WERI-Rb-1 (cell line): ENCODE measurements at regions not wholly inside any gene's neighbourhood (a gene's known extent, or its start where the extent isn't known, plus 50 kb on each side); places are given as distances from the start of the nearest gene placed in this dataset.

Experiments
- DNase-seq: peaks from one replicate; pipeline ENCODE4 v3.0.0-alpha.2; 2020
- H3K27ac ChIP-seq: fragments of 250-450 bp; sonication (Bioruptor Pico); 2 replicates; pipeline ENCODE4 v1.5.1; 2020; ENCODE audit warnings: mild to moderate bottlenecking, moderate library complexity
- H3K27me3 ChIP-seq: fragments of 250-450 bp; sonication (Bioruptor Pico); 2 replicates; pipeline ENCODE4 v1.5.1; 2021; ENCODE audit warnings: mild to moderate bottlenecking, low read depth, moderate library complexity; ENCODE audit not compliant: insufficient read depth, severe bottlenecking
- H3K36me3 ChIP-seq: fragments of 250-450 bp; sonication (Bioruptor Pico); 2 replicates; pipeline ENCODE4 v1.5.1; 2020; ENCODE audit warnings: mild to moderate bottlenecking, moderate library complexity
- H3K4me3 ChIP-seq: 2 replicates; pipeline ENCODE4 v1.5.1; 2011; ENCODE audit warnings: low read depth, mild to moderate bottlenecking, control low read depth, low read length
- H3K9me3 ChIP-seq: fragments of 250-450 bp; sonication (Bioruptor Pico); 2 replicates; pipeline ENCODE4 v1.5.1; 2021; ENCODE audit warnings: mild to moderate bottlenecking, moderate library complexity; ENCODE audit not compliant: severe bottlenecking
- TF ChIP-seq, protein P1 (sequence below): IDR thresholded peaks from 2 replicates; pipeline ENCODE4 v1.5.1; 2011; ENCODE audit warnings: low read depth, mild to moderate bottlenecking, control low read depth, inconsistent platforms, low read length

DNA sequence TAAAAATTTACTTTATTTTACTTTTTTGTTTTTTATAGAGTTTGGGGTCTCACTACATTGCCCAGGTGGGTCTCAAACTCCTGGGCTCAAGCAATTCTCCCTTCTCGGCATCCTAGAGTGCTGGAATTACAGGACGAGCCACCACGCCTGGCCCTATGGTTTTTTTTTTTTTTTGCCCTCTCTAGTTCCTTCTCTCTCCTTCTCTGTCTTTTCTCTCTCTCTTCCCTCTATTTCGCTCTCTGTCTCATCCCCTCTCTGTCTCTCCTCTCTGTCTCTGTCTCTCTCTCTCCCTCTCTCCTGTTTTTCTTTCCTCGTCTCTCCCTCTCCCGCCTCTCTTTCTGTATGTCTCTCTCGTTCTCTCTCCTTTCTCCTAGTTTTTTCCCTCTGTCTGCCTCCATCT is 202.6 kb upstream of the LHX5 start:
- no peak for DNase-seq
- Histone ChIP-seq H3K27me3 (no peaks in the 10 kb centered on the region), H3K27ac (peak overlapping the region; percentile 72), H3K36me3 (no peaks in the 10 kb centered on the region), H3K4me3 (no peak overlapping the region), H3K9me3 (no peaks in the 10 kb centered on the region)
- TF ChIP-seq, protein P1, sequence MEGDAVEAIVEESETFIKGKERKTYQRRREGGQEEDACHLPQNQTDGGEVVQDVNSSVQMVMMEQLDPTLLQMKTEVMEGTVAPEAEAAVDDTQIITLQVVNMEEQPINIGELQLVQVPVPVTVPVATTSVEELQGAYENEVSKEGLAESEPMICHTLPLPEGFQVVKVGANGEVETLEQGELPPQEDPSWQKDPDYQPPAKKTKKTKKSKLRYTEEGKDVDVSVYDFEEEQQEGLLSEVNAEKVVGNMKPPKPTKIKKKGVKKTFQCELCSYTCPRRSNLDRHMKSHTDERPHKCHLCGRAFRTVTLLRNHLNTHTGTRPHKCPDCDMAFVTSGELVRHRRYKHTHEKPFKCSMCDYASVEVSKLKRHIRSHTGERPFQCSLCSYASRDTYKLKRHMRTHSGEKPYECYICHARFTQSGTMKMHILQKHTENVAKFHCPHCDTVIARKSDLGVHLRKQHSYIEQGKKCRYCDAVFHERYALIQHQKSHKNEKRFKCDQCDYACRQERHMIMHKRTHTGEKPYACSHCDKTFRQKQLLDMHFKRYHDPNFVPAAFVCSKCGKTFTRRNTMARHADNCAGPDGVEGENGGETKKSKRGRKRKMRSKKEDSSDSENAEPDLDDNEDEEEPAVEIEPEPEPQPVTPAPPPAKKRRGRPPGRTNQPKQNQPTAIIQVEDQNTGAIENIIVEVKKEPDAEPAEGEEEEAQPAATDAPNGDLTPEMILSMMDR, result no peak

DNA sequence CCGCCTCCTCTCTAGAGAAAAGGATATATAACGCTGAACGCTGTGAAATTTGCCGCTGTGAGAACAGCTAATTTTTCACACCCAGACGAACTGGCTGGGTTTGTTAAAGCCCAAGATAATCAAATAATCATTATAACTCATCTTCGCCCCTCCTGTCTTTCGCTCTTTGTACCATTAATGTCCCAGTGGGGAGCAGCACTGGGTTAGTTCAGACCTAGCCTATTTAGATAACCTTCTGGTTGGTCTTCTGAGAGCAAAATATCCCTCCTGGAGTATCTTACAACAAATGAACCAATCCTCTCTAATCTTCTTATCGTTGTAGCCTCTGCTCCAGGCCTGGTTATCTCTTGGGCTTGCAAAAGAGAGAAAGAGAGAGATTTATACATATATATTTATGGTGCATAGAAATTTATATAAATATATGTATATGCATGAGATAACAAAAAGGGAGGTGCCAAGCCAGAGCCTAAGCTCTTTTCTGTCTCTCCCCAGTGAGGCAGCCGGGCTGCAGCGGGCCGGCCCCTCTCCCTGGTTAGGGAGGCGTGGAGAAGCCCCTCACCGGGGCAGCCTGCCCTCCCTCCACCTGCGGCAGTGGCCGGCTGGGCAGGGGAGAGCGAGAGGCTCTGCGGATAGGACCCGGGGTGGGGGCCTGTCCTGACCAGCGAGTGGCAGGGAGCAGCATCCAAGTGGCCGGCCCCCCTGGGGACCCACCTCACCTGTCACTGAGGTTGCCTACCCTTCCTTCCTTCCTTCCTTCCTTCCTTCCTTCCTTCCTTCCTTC is 202.0 kb upstream of the LHX5 start:
- TF ChIP-seq, protein P1, result no peak
- no peaks in the 10 kb centered on the region for H3K36me3 ChIP-seq
- DNase-seq, result peak; percentile 40

DNA sequence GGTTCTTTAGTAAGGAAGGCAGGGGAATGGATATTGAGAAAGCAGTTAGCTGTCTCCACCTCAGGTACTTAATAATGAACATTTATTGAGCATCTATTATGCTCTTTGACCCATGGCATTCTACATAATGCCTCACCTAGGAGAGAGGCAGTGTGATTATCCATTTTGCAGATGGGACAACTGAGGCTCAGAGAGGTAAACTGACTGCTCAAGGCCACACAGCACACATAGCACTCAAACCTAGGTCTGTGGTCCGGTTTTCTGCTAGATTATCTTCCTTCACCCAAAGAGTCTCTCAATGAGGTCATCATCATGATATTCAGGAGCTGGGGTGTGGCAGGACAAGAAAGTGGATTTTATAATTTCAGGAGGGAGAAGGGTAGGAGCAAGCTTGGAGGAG is 199.1 kb upstream of the LHX5 start:
- H3K36me3 ChIP-seq, result no peaks in the 10 kb centered on the region
- H3K27me3 ChIP-seq, result no peaks in the 10 kb centered on the region
- TF ChIP-seq, protein P1, result no peak
- no peak for DNase-seq
- H3K9me3 ChIP-seq, result no peaks in the 10 kb centered on the region
- H3K27ac ChIP-seq, result no peak overlapping the region
- H3K4me3 ChIP-seq, result no peak overlapping the region

More for the DNA sequence above, 202.0 kb upstream of the LHX5 start:
- Histone ChIP-seq H3K9me3 (no peaks in the 10 kb centered on the region), H3K27me3 (no peaks in the 10 kb centered on the region), H3K27ac (peak overlapping the region; percentile 72), H3K4me3 (peak overlapping the region; percentile 17; the same call in 1 of the 2 replicates)

DNA sequence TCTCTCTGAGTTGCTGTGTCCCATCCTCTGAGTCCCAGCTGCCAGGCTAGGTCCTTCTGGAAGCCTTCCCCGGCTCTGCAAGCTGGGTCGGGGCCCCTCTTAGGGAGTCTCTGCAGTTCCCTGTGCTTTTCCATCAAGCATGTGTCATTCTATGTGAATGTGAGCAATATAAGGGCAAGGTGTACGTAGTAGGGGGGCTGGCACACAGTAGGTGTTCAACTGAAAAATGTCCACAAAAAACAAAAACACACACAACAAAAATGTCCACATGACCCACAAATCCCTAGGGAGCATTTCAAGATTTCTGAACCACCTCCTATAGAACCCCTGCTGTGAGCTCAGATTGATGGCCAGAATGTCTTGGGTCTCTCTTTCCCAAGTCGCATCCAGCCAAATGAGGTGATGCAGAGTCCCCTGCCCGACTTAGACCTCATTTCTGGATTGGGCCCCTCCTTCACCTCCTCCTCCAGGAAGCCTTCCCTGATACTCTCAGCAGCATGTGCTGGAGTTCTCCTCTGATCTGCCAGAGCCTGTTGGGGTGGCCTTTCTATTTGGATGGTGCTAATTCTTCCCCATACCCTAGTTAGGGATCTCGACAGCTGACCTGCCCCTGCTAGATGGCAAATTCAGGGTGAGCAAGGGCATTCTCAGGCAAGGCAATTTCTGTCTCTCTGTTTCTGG is 196.1 kb upstream of the LHX5 start:
- Histone ChIP-seq H3K9me3 (no peaks in the 10 kb centered on the region), H3K4me3 (no peak overlapping the region), H3K36me3 (no peaks in the 10 kb centered on the region), H3K27me3 (no peaks in the 10 kb centered on the region), H3K27ac (no peak overlapping the region)
- DNase-seq, result no peak
- TF ChIP-seq, protein P1, result no peak

DNA sequence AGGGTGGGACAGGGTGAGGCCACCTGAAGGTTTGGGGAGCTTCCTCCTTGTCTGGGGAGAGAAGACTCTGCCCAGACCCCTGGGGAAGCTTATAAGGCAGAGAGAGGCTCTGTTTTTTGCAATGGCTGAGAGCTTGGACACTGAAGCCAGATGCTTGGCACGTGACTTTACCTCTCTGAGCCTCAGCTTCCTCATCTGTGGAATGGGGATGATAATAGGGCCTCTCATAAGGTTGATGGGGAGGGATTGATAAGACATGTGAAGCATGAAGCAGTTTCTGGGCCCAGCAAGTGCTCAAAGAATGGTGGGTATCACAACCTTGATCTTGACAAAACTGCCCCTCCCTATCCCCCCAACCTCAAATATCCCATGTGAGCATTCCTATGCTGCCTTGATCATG is 195.4 kb upstream of the LHX5 start:
- TF ChIP-seq, protein P1, result no peak
- no peaks in the 10 kb centered on the region for H3K36me3 ChIP-seq
- DNase-seq, result no peak
- no peak overlapping the region for H3K4me3 ChIP-seq
- H3K27me3 ChIP-seq, result no peaks in the 10 kb centered on the region
- no peak overlapping the region for H3K27ac ChIP-seq
- no peaks in the 10 kb centered on the region for H3K9me3 ChIP-seq
